COR-L47 (cell line): ENCODE measurements at regions not wholly inside any gene's neighbourhood (a gene's known extent, or its start where the extent isn't known, plus 50 kb on each side); places are given as distances from the start of the nearest gene placed in this dataset.
A peak's percentile ranks its signal among the peaks of the same experiment; 100 is the strongest.

Experiments
- DNase-seq: peaks from one replicate; lab custom pipeline; 2025; lab: John Stamatoyannopoulos, UW

DNA sequence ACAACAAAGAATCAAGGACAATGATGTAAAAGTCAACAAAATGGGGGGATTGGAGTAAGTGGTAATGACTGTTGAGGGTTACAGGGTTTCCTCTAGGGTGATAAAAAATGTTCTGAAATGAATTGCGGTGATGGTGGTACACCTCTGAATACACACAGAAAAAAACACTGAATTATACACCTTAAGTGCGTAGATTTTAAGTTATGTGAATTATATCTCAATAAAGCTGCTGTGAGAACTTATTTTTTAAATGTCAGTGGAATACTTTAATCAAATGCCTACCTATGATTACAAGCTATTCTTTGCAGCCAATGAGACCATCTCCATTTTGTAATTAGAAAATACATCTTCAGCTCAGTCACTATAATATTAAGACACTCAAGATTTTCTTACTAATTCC, 53.5 kb downstream of the ZNF608 start:
- no peak for DNase-seq

DNA sequence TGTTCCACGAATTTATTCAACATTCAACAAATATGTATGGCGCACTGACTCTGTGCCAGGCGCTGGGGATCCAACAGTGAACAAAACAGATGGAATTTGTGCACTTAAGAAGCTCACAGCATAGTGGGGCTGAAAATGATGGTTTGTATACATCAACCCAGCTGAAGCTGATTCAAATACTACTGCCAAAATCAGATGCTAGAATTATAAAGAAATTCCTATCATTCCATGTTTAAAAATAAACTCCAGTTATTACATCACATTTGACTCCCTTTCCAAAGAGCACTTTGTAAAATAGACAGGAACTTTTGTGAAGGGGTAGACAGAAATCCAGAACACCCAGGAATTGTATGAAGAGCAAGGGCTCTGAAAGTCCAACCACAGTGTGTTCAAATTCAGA, 54.1 kb downstream of the ZNF608 start:
- no peak for DNase-seq

GRCh38 chr5:124689653-124690052, 56.8 kb downstream of the ZNF608 start:
- no peak for DNase-seq

GRCh38 chr5:124686239-124687004, 60.0 kb downstream of the ZNF608 start:
- no peak for DNase-seq

- no peak for DNase-seq
Measured at GRCh38 chr5:124685404-124685930, 61.0 kb downstream of the ZNF608 start.

DNA sequence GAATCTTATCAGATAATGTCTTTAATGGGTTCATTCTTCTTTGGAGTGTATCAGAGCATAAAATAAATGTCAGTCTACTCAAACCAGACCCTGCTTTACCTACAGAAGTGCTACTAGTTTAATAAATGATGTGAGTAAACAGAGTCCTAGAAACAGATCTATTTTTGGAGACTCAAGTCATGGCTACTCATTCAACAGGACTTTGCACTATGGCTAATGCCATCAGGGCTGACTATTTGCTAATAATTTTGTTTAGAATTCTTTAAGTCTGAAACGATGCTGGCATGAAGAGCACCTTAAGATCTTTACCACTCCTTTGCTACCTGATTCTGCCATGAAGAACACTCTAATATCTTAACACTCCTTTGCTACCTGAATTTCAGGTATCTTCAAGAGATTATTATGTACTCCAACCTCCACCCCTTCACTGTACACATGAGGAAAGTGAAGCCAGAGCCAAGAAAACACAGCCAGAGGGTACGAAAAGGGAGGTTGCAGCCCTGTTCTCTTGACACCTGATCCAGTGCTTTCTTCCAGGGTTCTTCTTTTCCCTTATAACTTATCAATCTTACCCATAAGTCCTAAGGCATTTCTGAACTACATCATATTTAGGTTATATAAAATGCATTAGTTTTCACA, 62.4 kb downstream of the ZNF608 start:
- DNase-seq, result no peak

DNA sequence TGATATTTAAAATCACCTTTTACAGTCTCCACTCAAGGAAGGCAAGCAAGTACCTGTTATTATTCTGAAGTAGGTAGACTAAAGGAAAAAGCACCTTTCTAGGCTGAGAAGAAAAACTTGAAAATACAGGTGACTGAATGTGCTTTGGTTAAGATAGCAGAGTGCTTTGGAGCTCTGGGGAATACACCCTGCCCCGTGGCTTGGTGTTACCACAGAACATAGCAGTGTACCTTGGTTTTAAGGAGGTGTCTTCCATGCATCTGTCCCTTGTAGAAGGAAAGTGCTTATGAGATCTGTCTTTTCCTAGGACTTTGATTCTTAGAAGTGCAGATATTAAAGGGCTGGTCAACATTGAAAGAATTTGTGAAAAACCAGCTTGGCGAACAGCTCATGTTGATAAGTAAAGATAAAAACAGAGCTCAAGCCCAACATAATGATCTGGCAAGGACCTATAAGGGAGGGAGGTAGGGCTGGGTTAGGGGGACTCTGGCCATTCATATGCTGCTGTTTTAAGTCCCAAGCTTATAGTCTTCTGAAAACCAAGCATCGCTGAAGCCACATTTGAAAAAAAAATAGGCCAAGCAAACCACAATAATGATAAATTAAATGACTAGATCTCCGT, 66.8 kb downstream of the ZNF608 start:
- DNase-seq, result no peak

DNA sequence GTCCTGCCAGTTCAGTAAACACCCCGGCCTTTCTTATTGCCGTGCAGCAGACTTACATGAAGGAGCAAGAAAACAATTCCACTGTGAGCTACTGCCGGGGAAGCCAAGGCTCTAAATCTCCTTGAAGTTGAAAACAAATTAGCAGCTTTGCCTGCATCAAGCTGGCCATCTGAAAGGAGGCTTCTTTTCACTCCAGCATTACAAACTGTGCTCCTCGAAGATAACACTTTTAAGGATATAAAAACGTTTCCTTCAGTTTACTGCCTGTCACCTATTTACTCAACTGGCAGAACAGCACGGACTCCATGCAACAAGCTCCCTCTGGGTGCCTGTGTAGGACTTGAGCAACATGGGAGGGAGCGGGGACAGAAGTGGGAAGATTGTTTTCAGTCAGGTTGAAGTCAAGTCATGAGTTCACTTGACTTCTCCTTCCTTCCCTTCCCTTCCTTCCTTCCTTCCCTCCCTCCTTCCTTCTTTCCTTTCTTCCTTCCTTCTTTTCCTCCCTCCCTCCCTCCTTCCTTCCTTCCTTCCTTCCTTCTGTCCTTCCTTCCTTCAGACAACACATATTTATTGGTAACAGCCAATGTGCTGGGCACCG, 67.4 kb downstream of the ZNF608 start:
- DNase-seq, result no peak

DNA sequence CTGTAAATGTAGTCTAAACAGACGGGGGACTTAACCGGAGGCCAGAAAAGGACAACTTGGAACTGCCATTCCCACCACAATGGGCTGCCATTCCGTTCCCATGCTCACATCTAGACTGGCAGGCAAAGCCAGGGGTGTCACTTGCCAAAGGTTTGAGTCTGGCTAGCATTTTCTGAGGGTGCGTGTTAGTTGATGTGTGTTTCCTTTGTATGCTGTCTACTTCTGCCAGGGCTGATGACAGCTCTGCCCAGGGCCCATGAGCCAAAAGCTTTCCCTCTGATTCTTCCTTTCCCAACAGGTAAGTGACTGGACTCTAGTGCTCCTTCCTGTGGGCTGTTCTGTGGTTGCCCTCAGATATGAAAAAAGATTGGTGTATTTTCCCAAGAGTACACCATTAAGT, 68.0 kb downstream of the ZNF608 start:
- no peak for DNase-seq

- no peak for DNase-seq
Measured at GRCh38 chr5:124677374-124678351, 68.8 kb downstream of the ZNF608 start.

GRCh38 chr5:124675931-124676846, 70.2 kb downstream of the ZNF608 start:
- DNase-seq, result no peak

GRCh38 chr5:124671193-124671592, 75.2 kb downstream of the ZNF608 start:
- peak; percentile 67 for DNase-seq

DNA sequence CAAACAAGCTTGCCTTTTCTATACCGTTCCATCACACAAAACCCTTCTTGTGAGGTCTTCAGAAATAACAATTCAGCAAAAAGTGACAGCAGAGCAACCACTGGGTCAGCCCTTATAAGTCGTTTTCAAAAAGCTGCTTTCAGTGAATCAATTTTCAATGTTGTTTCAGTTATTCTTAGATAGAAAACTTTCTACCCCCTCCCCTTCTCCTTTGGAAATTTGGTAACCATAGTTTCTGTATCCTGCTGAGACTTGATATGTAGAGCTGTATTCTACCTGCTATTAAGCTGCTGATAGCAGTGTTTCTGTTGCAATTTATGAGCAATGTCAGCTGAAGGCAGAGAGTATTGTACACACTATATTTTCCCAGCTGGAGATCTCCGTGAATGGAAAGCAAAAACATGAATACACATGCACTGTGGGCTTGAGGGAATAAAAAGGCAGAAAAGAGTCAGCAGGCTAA, 75.7 kb downstream of the ZNF608 start:
- peak; percentile 83 for DNase-seq

DNA sequence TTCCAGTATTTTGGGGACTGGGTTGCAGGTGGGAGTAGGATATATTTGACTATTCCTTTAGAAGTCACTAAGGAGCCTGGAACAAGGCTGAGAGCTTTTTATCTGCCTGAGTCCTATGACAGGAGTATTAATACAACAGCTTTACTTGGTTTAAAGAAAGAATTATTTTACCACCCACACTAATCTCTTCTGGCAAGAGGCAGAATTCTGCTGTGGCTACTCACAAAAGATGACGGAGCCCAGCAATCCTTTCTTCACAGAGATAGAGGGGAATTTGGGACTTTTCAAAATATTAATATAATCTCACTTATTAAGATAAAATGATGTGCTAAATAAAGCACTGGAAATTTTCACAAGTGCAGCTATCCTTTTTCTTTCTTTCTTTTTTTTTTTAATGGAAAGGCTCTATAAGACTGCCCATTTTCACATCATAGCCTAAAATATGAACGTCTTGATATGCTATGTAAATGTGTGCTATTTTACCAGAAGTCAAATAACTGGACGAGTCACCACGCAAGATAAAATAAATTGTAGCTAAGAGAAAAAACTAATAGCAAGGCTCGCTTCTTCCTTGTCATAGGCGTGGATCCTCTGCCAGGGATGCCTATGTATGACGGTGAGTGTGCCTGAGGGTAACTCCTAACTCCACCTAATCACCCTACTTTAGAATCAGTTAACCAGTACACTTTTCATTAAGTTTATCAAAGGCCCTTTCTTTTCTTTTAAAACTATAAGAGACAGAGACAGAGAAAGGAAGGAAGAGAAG, 76.3 kb downstream of the ZNF608 start:
- no peak for DNase-seq

DNA sequence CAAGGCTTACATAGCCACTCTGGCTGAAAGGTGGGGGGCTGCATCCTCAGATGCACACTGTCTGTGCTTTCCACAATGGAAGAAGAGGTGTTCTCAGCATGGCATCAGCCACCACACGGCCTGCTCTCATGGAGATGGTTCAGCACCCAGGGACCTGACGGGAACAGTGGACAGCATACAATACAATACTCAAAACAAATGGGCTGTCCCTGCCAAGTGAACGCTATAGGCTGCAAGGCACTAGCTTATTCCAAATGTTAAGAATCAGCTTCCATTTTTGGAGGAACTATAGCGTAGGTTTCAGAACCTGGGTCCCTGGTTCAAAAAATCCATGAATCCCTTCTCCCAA, 77.2 kb downstream of the ZNF608 start:
- DNase-seq, result peak; percentile 8

GRCh38 chr5:124668353-124669299, 77.8 kb downstream of the ZNF608 start:
- DNase-seq, result no peak

GRCh38 chr5:124665625-124666024, 80.8 kb downstream of the ZNF608 start:
- no peak for DNase-seq

DNA sequence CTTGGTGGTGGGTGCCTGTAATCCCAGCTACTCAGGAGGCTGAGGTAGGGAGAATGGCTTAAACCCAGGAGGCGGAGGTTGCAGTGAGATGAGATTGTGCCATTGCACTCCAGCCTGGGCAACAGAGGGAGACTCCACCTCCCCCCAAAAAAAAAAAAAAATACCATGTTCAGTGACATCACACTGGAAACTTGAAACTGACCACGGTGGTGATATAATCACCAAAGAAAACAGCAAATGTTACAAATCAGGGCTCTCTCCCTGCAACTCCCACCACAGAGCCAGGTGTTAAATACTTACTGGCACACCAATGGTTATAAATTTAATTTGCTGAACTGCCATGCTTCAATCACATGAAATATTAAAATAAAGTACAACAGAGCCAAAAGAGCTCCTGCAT, 81.4 kb downstream of the ZNF608 start:
- DNase-seq, result no peak
